GM21381 (cell line): ENCODE measurements at regions not wholly inside any gene's neighbourhood (a gene's known extent, or its start where the extent isn't known, plus 50 kb on each side); places are given as distances from the start of the nearest gene placed in this dataset.

Experiments used
- ATAC-seq: cut with Tn5 transposase; IDR thresholded peaks from one replicate; pipeline ENCODE4 v1.9.1; 2021; ENCODE audit warnings: mild to moderate bottlenecking, moderate library complexity; ENCODE audit not compliant: unreplicated experiment

GRCh38 chr14:44029933-44030332 is 477.1 kb downstream of the FSCB start:
- no peak for ATAC-seq

GRCh38 chr14:44027397-44027796 is 479.7 kb downstream of the FSCB start:
- ATAC-seq, result no peak

DNA sequence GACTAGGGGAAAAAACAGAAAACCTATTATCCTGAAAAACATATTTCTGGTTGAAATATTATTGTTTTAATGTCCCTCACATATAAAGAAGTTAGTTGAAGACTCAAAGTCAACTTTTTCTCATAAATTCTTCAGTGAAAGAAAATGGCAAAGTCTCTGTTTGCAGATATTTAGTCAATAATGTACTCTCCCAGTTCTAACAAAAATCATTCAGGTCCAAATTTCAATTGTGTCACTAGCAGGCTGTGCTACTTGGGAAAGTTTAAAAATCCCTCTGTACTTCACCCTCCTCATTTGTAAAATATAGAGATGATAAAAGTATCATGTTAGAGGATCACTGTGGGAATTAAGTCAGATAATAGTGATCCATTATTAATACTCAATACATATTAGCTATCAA is 496.5 kb downstream of the FSCB start:
- ATAC-seq, result no peak

- ATAC-seq, result no peak
Measured at GRCh38 chr14:44010071-44010470, 497.0 kb downstream of the FSCB start.

DNA sequence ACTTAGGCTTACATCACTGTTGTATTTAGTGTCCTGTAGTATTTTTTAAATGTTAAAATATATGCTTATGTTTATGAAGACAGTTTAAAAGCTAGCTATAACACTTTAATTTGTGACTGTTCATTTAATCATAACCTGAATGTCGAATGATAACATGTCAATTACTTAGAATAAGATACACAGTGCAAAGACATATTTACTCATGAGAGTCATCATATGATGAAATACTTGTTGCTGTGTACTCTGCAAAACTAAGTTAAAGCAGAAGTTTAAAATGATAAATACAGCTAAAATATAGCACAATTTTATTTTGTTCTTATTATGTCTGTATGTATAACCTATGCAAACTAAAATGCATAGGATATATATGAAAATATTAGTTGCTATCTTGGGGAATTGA is 497.4 kb downstream of the FSCB start:
- no peak for ATAC-seq

- no peak for ATAC-seq
Measured at GRCh38 chr14:43988989-43989388, 518.1 kb downstream of the FSCB start.

DNA sequence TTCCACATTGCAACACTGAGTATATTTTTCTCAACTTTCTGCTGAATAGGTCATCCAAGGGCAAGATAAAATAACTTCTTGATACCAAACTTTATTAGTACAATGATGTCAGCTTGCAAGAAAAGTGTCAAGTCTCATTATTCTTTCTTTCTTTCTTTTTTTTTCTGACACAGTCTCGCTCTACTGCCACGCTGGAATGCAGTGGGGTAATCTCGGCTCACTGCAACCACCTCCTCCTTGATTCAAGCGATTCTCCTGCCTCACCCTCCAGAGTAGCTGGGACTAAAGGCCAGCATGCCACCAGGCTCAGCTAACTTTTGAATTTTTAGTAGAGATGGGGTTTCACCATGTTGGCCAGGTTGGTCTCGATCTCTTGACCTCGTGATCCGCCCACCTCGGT is 523.4 kb downstream of the FSCB start:
- no peak for ATAC-seq

- no peak for ATAC-seq
Measured at GRCh38 chr14:43981135-43981768, 525.8 kb downstream of the FSCB start.

GRCh38 chr14:43956741-43957140 is 550.3 kb downstream of the FSCB start:
- no peak for ATAC-seq

DNA sequence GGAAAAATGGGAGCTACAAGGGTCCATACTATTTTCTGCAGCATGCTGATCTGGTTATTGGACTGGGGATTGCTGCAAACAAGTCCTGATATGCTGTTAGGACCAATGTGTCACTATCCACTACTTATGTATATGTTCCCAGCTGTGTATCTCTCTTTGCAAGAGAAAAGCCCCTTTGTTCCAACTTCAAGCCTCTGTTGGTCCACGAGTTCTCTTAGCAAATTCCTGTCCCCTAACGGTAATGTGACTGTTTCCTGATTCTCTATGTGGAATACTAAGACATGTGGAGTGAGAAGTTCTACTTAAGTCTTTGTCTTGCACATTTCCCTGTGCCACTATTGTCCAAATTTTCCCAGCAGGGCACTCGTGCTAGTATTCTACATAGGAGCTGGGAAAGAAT is 557.7 kb downstream of the FSCB start:
- no peak for ATAC-seq

DNA sequence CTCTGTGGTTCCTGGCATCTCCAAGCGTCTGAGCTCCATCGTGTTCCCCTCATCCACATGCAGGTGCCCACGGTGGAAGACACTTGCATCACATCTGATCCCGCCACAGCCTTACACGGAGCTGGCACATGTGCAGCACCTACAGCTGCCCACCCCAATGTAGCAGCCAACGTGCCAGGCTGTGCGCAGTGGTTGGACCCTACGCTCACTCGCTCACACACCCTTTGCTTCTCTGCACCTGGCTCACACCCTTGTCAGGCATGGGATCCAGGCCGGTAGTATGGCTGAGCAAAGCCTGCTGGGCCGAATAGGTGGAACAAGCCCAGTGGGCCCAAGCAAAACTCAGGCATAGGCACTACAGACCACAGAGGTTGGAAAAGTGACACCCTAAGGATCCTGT is 567.2 kb downstream of the FSCB start:
- no peak for ATAC-seq

- no peak for ATAC-seq
Measured at GRCh38 chr14:43938588-43939281, 568.3 kb downstream of the FSCB start.

- no peak for ATAC-seq
Measured at GRCh38 chr14:43937001-43937400, 570.1 kb downstream of the FSCB start.

- ATAC-seq, result no peak
Measured at GRCh38 chr14:43934102-43934501, 573.0 kb downstream of the FSCB start.

- ATAC-seq, result no peak
Measured at GRCh38 chr14:43914041-43914693, 592.9 kb downstream of the FSCB start.

DNA sequence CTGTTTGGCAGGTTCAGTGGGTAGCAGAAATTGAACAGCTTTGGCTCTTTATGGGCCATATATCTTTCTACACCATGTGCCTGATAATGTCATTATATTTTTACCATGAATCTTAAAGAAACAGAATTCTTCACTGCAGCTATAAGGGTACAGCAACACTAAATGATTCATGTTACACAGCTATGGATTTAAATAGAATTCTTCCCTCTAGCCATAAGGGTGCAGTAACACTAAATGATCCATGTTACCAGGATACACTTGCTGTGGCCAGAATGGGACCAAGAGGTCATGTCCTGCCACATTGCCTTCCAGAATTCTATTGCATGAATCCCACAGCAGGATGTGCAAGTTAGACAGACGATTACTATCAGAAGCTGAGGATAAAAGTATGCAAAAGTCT is 603.9 kb downstream of the FSCB start:
- no peak for ATAC-seq

DNA sequence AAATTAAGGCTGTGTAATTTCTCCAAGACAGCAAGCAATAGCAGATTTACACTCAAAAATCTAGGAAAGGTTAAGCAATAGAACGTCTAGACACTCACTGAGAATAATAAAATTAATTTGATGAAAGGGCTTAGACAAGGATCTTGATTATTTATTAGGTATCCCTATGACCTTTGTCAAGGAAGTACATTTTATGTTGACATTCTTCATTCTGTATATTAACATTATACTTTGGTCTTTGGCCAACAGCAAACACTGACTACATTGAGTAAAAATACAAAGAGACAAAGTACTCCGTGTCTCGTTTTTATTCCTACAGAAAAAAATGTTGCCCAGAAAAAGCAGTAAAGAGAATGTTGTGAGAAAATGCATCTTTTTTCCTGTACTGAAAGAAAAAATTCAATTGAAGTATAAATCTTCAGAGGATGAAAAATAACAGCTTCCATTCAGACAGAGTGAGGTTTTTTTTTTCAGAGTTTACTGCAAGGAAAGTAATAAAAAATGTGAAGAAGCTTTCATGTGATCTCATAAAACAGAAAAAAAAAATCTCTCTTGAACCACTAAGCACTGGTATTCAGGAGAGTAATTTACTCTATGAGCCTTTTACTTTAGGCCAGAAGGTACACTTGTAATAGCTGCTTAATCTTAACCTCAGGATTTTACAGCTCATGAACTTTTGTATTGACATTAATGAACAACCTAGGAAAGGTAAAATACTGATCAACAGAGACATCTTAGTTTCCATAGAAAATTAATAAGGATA is 605.0 kb downstream of the FSCB start:
- ATAC-seq, result no peak

DNA sequence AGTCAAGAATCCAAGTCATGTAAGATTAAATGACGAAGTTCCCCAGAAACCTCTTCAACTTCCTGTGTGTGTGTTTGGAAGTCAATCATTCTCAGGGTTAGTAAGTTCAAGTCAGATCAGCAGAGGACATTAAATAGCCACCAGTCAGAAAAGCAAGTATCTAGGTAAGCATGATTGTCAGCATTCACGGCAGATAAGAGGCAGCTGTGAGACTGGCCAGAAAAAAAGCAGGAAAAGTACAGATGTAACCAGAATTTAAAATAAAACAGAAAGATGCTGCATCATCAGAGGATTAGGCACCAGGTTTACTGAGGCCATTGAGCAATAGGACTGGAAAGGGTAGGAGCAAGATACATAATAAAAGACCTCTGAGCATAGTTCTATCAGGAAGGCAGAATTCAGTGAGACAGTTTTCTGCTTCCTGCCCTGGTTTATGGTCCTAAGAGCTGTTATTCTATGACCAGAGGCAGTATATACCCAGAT is 606.9 kb downstream of the FSCB start:
- no peak for ATAC-seq

DNA sequence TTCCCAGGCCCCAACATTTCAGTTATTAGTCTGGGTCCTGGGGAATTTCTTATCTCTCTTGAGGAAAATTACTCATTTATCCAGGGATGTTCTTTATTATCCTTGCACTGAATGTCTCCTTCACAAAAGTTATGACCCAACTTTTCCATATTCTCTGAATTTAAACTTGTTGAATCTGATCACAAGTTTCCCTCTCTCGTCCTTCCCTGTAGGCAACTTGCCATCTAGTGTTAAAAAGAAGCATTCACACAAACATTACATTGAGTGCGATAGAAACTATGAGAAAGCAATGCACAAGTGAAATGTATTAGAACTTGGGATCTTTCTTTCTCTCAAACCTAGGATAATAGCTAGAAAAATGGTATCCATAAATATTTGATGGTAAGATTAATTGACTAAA is 608.4 kb downstream of the FSCB start:
- no peak for ATAC-seq

DNA sequence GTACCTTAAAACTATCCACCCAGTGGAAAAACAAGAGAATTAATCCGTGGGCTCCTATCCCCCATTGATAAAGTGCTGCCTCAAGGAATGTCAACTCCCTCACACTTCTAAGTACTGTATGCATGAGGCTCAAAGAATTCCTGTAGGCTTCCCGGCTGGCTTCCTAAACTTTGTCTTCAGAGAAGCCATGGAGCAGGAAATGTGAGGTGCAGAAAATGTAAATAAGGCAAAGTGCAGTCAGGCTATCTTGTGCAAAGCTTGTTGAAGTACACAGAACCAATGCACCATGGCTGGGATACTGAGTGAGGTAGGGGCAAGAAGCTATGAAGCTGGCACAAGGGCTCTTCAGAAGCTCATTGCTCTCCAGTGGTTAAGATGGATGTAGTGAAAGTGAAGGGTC is 611.0 kb downstream of the FSCB start:
- ATAC-seq, result no peak

GRCh38 chr14:43894534-43894933 is 612.5 kb downstream of the FSCB start:
- no peak for ATAC-seq
